ENCODE measurements at regions not wholly inside any gene's neighbourhood (a gene's known extent, or its start where the extent isn't known, plus 50 kb on each side); places are given as distances from the start of the nearest gene placed in this dataset.

DNA sequence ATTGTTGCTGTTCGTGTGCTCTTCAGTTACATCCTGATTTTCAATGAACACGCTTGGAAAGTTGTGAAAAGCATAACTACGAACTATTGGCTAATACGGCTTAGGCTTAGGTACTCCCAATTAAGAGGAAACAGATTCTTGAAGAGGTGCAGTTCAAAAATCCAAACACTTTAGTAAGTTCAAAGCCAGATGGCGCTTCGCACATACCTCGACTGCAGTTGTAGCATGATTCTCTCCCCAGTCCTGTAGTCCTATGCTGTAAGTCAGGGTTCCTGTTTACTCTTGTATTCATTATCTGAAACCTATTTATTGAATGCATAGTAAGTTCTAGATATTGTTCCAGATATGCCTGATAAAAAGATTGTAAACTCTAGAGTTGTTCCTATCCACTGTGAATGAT, 165.2 kb downstream of the TRIB2 start:
- TF ChIP-seq, protein P1, sequence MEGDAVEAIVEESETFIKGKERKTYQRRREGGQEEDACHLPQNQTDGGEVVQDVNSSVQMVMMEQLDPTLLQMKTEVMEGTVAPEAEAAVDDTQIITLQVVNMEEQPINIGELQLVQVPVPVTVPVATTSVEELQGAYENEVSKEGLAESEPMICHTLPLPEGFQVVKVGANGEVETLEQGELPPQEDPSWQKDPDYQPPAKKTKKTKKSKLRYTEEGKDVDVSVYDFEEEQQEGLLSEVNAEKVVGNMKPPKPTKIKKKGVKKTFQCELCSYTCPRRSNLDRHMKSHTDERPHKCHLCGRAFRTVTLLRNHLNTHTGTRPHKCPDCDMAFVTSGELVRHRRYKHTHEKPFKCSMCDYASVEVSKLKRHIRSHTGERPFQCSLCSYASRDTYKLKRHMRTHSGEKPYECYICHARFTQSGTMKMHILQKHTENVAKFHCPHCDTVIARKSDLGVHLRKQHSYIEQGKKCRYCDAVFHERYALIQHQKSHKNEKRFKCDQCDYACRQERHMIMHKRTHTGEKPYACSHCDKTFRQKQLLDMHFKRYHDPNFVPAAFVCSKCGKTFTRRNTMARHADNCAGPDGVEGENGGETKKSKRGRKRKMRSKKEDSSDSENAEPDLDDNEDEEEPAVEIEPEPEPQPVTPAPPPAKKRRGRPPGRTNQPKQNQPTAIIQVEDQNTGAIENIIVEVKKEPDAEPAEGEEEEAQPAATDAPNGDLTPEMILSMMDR (IDR thresholded peaks at IDR 0.05; ENCODE audit: borderline replicate concordance, extremely low read depth, low read length, poor library complexity, severe bottlenecking) = peak; percentile 13
- TF ChIP-seq EZH2 (IDR thresholded peaks at IDR 0.05; ENCODE audit: borderline replicate concordance, low read depth, low read length, severe bottlenecking) = no peak
